H9 (cell line): ENCODE measurements at regions not wholly inside any gene's neighbourhood (a gene's known extent, or its start where the extent isn't known, plus 50 kb on each side); places are given as distances from the start of the nearest gene placed in this dataset.

Source experiments
- DNase-seq: peaks from one replicate; pipeline ENCODE4 v3.0.0-alpha.2; 2017
- H2AFZ ChIP-seq: one replicate; pipeline ENCODE4 v1.6.1; 2013; ENCODE audit warnings: mild to moderate bottlenecking, low read length, control low read depth, moderate library complexity
- H2AK5ac ChIP-seq: 2 replicates; pipeline ENCODE4 v1.6.1; 2013; ENCODE audit warnings: low read length, control low read depth, mixed read lengths; ENCODE audit not compliant: insufficient read length
- H2BK120ac ChIP-seq: one replicate; pipeline ENCODE4 v1.6.1; 2013; ENCODE audit warnings: low read depth, mild to moderate bottlenecking, low read length, control low read depth, inconsistent platforms; ENCODE audit not compliant: poor library complexity, severe bottlenecking
- H2BK12ac ChIP-seq: 2 replicates; pipeline ENCODE4 v1.6.1; 2013; ENCODE audit warnings: low read length, control low read depth, mixed read lengths, low read depth; ENCODE audit not compliant: insufficient read length
- H2BK15ac ChIP-seq: 2 replicates; pipeline ENCODE4 v1.6.1; 2013; ENCODE audit warnings: low read depth, low read length, control low read depth
- H2BK20ac ChIP-seq: one replicate; pipeline ENCODE4 v1.6.1; 2013; ENCODE audit warnings: low read depth, mild to moderate bottlenecking, low read length, control low read depth, inconsistent platforms; ENCODE audit not compliant: poor library complexity, severe bottlenecking
- H2BK5ac ChIP-seq: 2 replicates; pipeline ENCODE4 v1.6.1; 2013; ENCODE audit warnings: low read length, control low read depth, mixed read lengths; ENCODE audit not compliant: insufficient read length
- H3K14ac ChIP-seq: 2 replicates; pipeline ENCODE4 v1.6.1; 2013; ENCODE audit warnings: low read length, control low read depth; ENCODE audit not compliant: insufficient read depth
- H3K18ac ChIP-seq: 2 replicates; pipeline ENCODE4 v1.6.1; 2013; ENCODE audit warnings: low read depth, mild to moderate bottlenecking, mixed read lengths, low read length, control low read depth; ENCODE audit not compliant: insufficient read length
- H3K23ac ChIP-seq: 2 replicates; pipeline ENCODE4 v1.6.1; 2013; ENCODE audit warnings: low read length, control low read depth, mixed read lengths, low read depth; ENCODE audit not compliant: insufficient read length
- H3K23me2 ChIP-seq: 2 replicates; pipeline ENCODE4 v1.6.1; 2013; ENCODE audit warnings: low read depth, mild to moderate bottlenecking, mixed read lengths, low read length, control low read depth; ENCODE audit not compliant: insufficient read length, poor library complexity, severe bottlenecking
- H3K27ac ChIP-seq: 2 replicates; pipeline ENCODE4 v1.5.1; 2013; ENCODE audit warnings: low read length, control low read depth, mixed read lengths, low read depth; ENCODE audit not compliant: insufficient read length
- H3K27me3 ChIP-seq: 2 replicates; pipeline ENCODE4 v1.6.1; 2013; ENCODE audit warnings: low read length, control low read depth, inconsistent platforms; ENCODE audit not compliant: insufficient read depth
- H3K4ac ChIP-seq: 2 replicates; pipeline ENCODE4 v1.6.1; 2013; ENCODE audit warnings: low read depth, mild to moderate bottlenecking, control low read depth, inconsistent platforms, low read length, moderate library complexity
- H3K4me1 ChIP-seq: 2 replicates; pipeline ENCODE4 v1.6.1; 2013; ENCODE audit warnings: low read length, control low read depth, inconsistent platforms; ENCODE audit not compliant: insufficient read depth
- H3K4me2 ChIP-seq: 2 replicates; pipeline ENCODE4 v1.6.1; 2013; ENCODE audit warnings: low read length, control low read depth, mixed read lengths; ENCODE audit not compliant: insufficient read length, insufficient read depth
- H3K56ac ChIP-seq: 2 replicates; pipeline ENCODE4 v1.6.1; 2013; ENCODE audit warnings: low read depth, mild to moderate bottlenecking, mixed read lengths, low read length, control low read depth; ENCODE audit not compliant: insufficient read length
- H3K79me1 ChIP-seq: 2 replicates; pipeline ENCODE4 v1.6.1; 2013; ENCODE audit warnings: low read depth, mild to moderate bottlenecking, moderate library complexity, low read length, control low read depth, inconsistent platforms; ENCODE audit not compliant: insufficient read depth, poor library complexity, severe bottlenecking
- H3K79me2 ChIP-seq: 2 replicates; pipeline ENCODE4 v1.6.1; 2013; ENCODE audit warnings: low read length, control low read depth, inconsistent platforms; ENCODE audit not compliant: insufficient read depth
- H3K9ac ChIP-seq: 2 replicates; pipeline ENCODE4 v1.6.1; 2013; ENCODE audit warnings: low read length, control low read depth, mixed read lengths; ENCODE audit not compliant: insufficient read length; ENCODE audit errors: extremely low read depth
- H3K9me3 ChIP-seq: one replicate; pipeline ENCODE4 v1.6.1; 2013; ENCODE audit warnings: low read depth, low read length, inconsistent platforms; ENCODE audit not compliant: control insufficient read depth
- H3T11ph ChIP-seq: one replicate; pipeline ENCODE4 v1.6.1; 2013; ENCODE audit warnings: mild to moderate bottlenecking, low read length, control low read depth, inconsistent platforms
- H4K20me1 ChIP-seq: one replicate; pipeline ENCODE4 v1.6.1; 2013; ENCODE audit not compliant: control insufficient read depth, insufficient read length, insufficient read depth
- H4K5ac ChIP-seq: 2 replicates; pipeline ENCODE4 v1.6.1; 2013; ENCODE audit warnings: low read depth, mild to moderate bottlenecking, mixed read lengths, low read length, control low read depth; ENCODE audit not compliant: insufficient read length
- H4K8ac ChIP-seq: replicated peaks from 2 replicates; pipeline ENCODE4 v1.6.1; 2013; ENCODE audit warnings: low read length, control low read depth, mixed read lengths, low read depth; ENCODE audit not compliant: insufficient read length
- H4K91ac ChIP-seq: 2 replicates; pipeline ENCODE4 v1.6.1; 2013; ENCODE audit warnings: low read depth, mild to moderate bottlenecking, moderate library complexity, mixed read lengths, low read length, control low read depth; ENCODE audit not compliant: insufficient read length
- H3K27ac Mint-ChIP-seq, 3 experiments: 2 replicates in 2 of 3; 3 replicates in 1 of 3; pipeline ENCODE4 v1.8.0; 2020 to 2021; ENCODE audit warnings: mixed read lengths in 3 of 3, mild to moderate bottlenecking in 1 of 3, moderate library complexity in 1 of 3
- H3K27me3 Mint-ChIP-seq: 2 replicates; pipeline ENCODE4 v1.8.0; 2021; ENCODE audit warnings: low read depth, mild to moderate bottlenecking, moderate library complexity, mixed read lengths
- H3K36me3 Mint-ChIP-seq, 3 experiments: 2 replicates in 2 of 3; 3 replicates in 1 of 3; pipeline ENCODE4 v1.8.0; 2020 to 2021; ENCODE audit warnings: low read depth in 3 of 3, mixed read lengths in 3 of 3; ENCODE audit not compliant: insufficient read depth in 1 of 3
- H3K4me1 Mint-ChIP-seq, 2 experiments: 2 replicates each; pipeline ENCODE4 v1.8.0; 2020; ENCODE audit warnings: mixed read lengths in 2 of 2
- H3K4me3 Mint-ChIP-seq, 2 experiments: 2 replicates in 1 of 2; 3 replicates in 1 of 2; pipeline ENCODE4 v1.8.0; 2020 to 2021; ENCODE audit warnings: mild to moderate bottlenecking in 2 of 2, mixed read lengths in 2 of 2, moderate library complexity in 1 of 2
- H3K9me3 Mint-ChIP-seq, 2 experiments: 2 replicates in 1 of 2; 3 replicates in 1 of 2; pipeline ENCODE4 v1.8.0; 2020; ENCODE audit warnings: mild to moderate bottlenecking in 2 of 2, mixed read lengths in 2 of 2, moderate library complexity in 1 of 2
- CTCF ChIP-seq: fragments of 200-600 bp; sonication (generic); conservative IDR thresholded peaks from 3 replicates; pipeline ENCODE4 v1.8.0; 2021; ENCODE audit warnings: antibody characterized with exemption, mild to moderate bottlenecking
- WGBS: extraction: QIAGEN DNeasy Blood & Tissue Kit; methylation state at CpG from one replicate; pipeline ENCODE4 v1.1.7; 2013; ENCODE audit warnings: missing lambda C conversion rate, low lambda C conversion rate, mixed read lengths; ENCODE audit not compliant: insufficient read length; ENCODE audit errors: extremely low coverage; 5-methylcytosine and 5-hydroxymethylcytosine counted together

DNA sequence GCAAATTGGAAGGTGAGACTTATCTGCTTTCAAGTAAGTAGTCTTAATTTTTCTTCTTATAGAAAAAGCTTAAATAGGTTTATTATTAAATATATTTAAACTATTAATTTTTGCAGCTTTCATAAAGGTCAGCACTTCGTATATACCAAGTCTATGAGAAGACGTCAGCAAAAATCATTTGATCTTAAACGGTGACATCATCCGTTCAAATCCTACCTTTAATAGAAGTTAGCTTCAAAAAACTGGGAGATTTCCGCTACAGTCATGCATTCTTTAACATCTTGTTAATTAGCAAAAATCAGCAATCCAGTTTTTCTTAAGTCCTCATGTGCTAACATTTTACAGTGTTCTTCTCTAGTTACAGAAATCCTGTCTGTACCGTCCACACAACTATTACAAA lies 49.9 kb upstream of the PGRMC1 start:
- Mint-ChIP-seq H3K36me3 (peaks cover 0 to 3% (median 2%) of the 10 kb centered on the region in 3 experiments; a peak in 3 of 7 replicates), H3K4me3 (no peak overlapping the region), H3K9me3 (peaks cover 55 to 56% of the 10 kb centered on the region in 2 experiments), H3K27ac (no peak overlapping the region), H3K27me3 (peaks cover 3% of the 10 kb centered on the region; the same call in 1 of the 2 replicates), H3K4me1 (no peaks in the 10 kb centered on the region)
- Histone ChIP-seq H3K14ac (no peak overlapping the region), H3K56ac (no peak overlapping the region), H3K4ac (no peak overlapping the region), H3K79me1 (no peaks in the 10 kb centered on the region), H2BK120ac (no peak overlapping the region), H2BK12ac (no peak overlapping the region), H2AFZ (no peak overlapping the region), H3K4me2 (no peak overlapping the region), H4K91ac (no peak overlapping the region), H3K79me2 (no peaks in the 10 kb centered on the region), H3K9me3 (peaks cover 24% of the 10 kb centered on the region), H2BK15ac (no peak overlapping the region), H3K23ac (no peak overlapping the region), H3K23me2 (no peaks in the 10 kb centered on the region), H2AK5ac (no peak overlapping the region), H4K20me1 (no peaks in the 10 kb centered on the region), H3K4me1 (no peaks in the 10 kb centered on the region), H3K18ac (no peak overlapping the region), H3K27ac (no peak overlapping the region), H3T11ph (no peak overlapping the region), H4K5ac (no peak overlapping the region), H3K27me3 (no peaks in the 10 kb centered on the region), H2BK5ac (no peak overlapping the region), H4K8ac (no peak overlapping the region), H2BK20ac (no peak overlapping the region), H3K9ac (no peak overlapping the region)
- DNase-seq = no peak
- no CpG with 5 or more reads among the region's 6 CpGs for WGBS
- no peak for TF ChIP-seq CTCF
